Esophagus muscularis mucosa (tissue), 3 donors: ENCODE measurements at regions not wholly inside any gene's neighbourhood (a gene's known extent, or its start where the extent isn't known, plus 50 kb on each side); places are given as distances from the start of the nearest gene placed in this dataset.

ENCODE experiments used
- CTCF ChIP-seq, 3 experiments: fragments of 200-600 bp in 2 of 3; fragments of 450-650 bp in 1 of 3; sonication (generic) in 2 of 3; IDR thresholded peaks; one replicate each; pipeline ENCODE4 v1.5.1; 2017 to 2019; ENCODE audit warnings: antibody characterized with exemption in 3 of 3, mild to moderate bottlenecking in 2 of 3, moderate library complexity in 1 of 3
- POLR2A ChIP-seq: fragments of 450-650 bp; IDR thresholded peaks from one replicate; pipeline ENCODE4 v1.6.1; 2017; ENCODE audit warnings: antibody characterized with exemption, moderate library complexity, mild to moderate bottlenecking, low read depth
- POLR2AphosphoS5 ChIP-seq, 2 donors: sonication (generic); formaldehyde crosslinking; IDR thresholded peaks; one replicate each; pipeline ENCODE4 v1.6.1; 2017; ENCODE audit warnings: antibody characterized with exemption in 2 of 2

DNA sequence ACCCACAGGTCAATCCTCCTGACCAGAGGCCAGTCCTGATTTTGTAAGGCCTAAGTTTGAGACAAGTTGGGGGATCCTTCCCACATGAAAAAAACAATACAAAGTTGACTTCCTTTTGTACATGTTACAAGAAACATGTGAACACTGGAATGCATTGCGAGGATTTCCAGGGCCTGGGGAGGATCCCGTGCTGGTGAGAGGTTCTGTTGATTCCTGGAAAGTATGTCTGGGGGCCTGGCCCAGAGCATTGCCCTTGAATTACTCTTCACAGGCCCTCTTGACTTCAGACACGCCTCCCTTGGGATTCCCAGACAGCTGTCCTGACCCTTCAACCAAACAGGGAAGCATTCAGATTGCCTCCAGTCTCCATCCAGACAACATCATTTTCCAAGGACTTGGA, 234.2 kb upstream of the IRX2 start:
- no peak for TF ChIP-seq CTCF (IDR thresholded peaks at IDR 0.05)
- no peak for TF ChIP-seq POLR2A
- TF ChIP-seq POLR2AphosphoS5 (IDR thresholded peaks at IDR 0.05), result no peak
